ENCODE measurements at regions not wholly inside any gene's neighbourhood (a gene's known extent, or its start where the extent isn't known, plus 50 kb on each side); places are given as distances from the start of the nearest gene placed in this dataset.
"Not testable (repeated sequence)": the region's sequence is repeated elsewhere in the genome, so short reads cannot be mapped to it uniquely, and the experiment has no call there.

GRCh38 chr6:14288910-14289309, 171.3 kb downstream of the CD83 start:
- no peak for DNase-seq (ENCODE audit: low read depth in 4 of 4, low spot score in 3 of 4)

DNA sequence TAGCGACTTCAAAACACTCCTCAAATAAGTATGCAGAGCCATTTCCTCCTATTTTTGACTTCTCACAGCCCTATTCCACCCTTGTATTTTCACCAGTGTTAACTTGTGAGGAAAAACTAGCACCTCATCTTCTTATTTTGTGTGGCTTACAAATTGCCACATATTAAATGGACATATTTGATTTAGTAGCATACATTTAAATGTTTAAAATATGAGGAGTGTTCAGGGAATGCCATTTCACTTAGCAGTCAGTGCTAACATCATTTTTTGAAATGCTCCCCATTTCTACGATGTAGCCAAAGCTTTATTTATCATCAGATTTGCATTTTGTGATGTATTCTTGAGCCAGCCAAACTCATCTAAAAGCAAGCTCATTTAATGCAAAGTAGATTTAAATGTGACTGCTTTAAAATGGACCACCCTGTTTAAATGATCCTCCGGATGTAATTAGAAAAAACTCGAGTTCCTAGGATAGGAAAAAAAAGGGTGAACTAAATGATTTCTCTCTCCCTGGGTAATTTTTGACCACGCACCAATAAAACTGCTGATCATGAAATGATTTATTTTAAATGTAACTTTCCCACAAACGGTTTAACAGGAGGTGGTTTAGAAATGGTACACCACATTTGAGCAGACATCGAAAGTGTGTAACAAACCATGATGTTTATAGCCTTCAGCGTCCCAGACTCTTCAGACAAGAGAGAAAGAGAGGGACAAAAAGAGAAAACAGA, 172.6 kb downstream of the CD83 start:
- no peak for DNase-seq (ENCODE audit: low read depth in 4 of 4, low spot score in 3 of 4)

DNA sequence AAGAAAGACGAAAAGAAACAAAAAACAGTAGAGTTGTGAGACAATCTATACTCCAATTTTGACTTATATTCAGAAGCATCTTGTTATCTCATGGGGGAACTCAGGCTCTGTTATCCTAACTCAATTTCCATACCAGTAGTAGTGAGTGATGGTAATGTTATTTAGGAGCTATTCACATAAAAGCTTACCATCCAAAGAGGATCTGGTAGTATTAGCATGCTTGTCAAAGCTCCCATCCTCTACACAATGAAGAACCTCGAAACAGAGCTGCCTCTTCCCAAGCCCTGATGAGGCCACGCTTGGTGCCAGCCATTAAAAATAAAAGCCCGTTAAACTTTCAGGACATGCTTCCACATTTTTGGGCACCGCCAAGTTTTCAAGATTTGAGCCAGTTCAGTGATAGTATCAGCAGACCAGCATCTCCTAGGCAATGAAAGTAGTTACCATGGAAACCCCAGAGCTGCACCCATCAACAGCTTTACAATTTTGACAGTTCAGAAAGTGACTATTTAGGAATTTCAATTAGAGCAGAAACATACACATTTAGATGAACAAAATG, 173.3 kb downstream of the CD83 start:
- no peak for DNase-seq (ENCODE audit: low read depth in 4 of 4, low spot score in 3 of 4)

DNA sequence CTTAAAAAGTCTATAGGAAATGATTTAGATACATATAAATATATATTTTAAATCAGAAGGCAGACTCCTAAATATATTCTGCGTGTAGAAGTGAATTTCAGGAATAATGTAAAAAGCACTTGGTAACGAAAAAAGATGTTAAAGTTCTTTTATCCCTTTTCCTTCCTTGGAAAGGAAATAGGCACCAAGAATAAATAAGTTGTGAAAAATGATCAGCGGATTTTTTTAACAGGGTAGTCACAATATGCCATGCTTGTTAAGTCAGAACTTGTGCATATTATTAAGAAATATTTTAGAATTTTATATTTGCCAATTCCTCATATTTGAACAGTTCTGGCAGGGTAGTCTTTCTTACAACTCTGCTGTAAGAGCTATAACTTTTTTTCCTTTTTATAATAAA, 173.8 kb downstream of the CD83 start:
- DNase-seq (ENCODE audit: low read depth in 4 of 4, low spot score in 3 of 4), result no peak

GRCh38 chr6:14292119-14292518, 174.5 kb downstream of the CD83 start:
- no peak for DNase-seq (ENCODE audit: low read depth in 4 of 4, low spot score in 3 of 4)

- no peak for DNase-seq (ENCODE audit: low read depth in 4 of 4, low spot score in 3 of 4)
These were observed 176.8 kb downstream of the CD83 start for GRCh38 chr6:14294270-14294951.

GRCh38 chr6:14296698-14297097, 179.1 kb downstream of the CD83 start:
- DNase-seq (ENCODE audit: low read depth in 4 of 4, low spot score in 3 of 4), result not testable (repeated sequence)

- DNase-seq (ENCODE audit: low read depth in 4 of 4, low spot score in 3 of 4), result not testable (repeated sequence)
These were observed 179.5 kb downstream of the CD83 start for GRCh38 chr6:14297118-14297517.

DNA sequence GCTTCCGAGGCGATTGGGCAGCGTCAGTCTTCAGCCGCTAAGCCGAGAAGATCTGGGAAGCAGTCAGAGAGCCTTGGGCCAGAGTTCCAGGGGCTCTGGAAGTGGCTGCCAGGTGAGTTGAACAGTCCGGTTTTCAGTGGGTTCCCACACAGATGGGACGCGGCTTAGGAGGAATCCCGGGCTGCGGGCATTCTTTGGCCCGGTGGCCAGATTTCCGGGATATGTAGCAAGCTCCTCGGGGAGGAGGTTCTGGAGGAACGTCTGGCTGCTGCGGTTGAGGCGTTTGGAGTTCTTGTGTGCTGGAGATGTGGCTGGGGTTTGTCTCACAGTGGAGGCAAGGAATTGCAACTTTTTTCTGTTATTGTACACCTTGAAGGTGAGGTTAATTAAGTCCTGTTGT, 182.6 kb downstream of the CD83 start:
- DNase-seq (ENCODE audit: low read depth in 4 of 4, low spot score in 3 of 4), result not testable (repeated sequence)

- DNase-seq (ENCODE audit: low read depth in 4 of 4, low spot score in 3 of 4), result not testable (repeated sequence)
These were observed 183.1 kb downstream of the CD83 start for GRCh38 chr6:14300721-14301120.

- not testable (repeated sequence) for DNase-seq (ENCODE audit: low read depth in 4 of 4, low spot score in 3 of 4)
These were observed 183.9 kb downstream of the CD83 start for GRCh38 chr6:14301477-14301876.

DNA sequence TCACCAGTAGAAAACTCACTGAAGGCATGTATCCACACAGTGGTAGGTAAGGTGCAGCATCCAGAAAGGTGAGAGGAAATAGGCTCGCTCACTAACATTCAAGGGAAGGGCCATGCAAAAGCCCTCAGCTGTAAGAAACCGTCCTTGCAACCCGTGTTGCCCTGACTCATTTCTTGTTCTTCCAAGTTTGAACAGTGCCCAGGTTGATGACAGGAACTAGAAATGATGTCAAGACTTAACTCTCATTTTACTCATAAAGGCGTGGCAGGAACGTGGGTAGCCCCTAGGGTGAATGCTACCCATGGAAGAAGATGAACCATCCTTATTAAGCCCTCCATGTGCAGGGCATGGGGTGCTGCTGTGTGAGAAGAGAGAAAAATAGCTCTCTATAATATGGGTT, 187.6 kb downstream of the CD83 start:
- no peak for DNase-seq (ENCODE audit: low read depth in 4 of 4, low spot score in 3 of 4)

GRCh38 chr6:14305624-14306023, 188.1 kb downstream of the CD83 start:
- DNase-seq (ENCODE audit: low read depth in 4 of 4, low spot score in 3 of 4), result no peak

DNA sequence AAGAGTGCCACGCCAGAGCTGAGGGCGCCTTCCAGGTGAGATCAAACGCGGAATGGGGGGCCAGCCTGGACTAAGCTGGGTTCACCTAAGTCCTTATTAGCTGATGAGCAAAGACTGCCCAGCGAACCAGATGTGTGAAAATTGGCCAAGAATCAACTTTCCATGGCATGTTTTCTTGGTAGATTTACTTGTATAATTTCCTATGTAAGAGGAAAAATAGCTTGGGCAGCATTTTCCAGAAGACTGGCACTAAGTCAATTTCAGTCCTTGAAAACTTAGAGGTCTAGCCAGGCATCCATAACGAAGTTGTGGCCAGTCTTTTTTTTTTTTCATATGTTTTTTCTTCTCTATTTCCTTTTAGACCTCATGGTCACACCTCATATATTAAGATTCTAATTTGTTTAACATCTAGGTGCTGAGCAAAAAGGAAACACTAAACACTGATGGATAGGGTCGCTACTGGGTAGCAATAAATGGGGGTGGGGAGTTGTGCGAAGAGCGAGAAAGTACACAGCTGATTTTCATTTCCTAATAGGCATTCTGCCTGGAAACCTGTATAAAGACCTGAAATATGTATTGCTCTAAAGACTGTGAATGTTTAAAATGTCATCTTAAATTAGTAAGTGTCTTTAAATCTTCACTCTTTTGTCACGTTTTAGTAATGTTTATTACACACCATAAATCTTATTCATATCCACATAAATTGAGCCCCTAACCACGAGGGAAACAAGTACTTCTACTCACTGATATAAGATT, 188.8 kb downstream of the CD83 start:
- DNase-seq (ENCODE audit: low read depth in 4 of 4, low spot score in 3 of 4), result no peak

GRCh38 chr6:14309516-14309915, 191.9 kb downstream of the CD83 start:
- DNase-seq (ENCODE audit: low read depth in 4 of 4, low spot score in 3 of 4), result no peak

- no peak for DNase-seq (ENCODE audit: low read depth in 4 of 4, low spot score in 3 of 4)
These were observed 192.4 kb downstream of the CD83 start for GRCh38 chr6:14309951-14310445.

- no peak for DNase-seq (ENCODE audit: low read depth in 4 of 4, low spot score in 3 of 4)
These were observed 193.4 kb downstream of the CD83 start for GRCh38 chr6:14310960-14311359.

DNA sequence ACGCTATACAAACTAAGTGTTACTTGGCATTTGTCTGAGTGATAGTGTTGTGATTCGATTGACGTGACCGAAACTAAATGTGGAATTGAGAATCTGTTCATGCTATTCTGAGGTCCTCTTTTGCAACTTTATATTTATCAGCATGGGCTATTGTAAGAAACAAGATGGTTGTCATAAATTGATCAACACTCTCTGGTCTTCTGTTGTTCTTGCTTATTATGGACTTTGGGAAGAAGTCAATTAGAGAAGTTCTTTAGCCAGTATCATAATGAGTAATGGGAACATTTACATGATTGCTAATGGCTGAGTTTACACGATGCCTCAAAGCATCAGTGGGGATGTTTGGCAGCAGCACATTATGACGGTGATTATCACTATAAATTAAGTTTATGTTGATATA, 195.0 kb downstream of the CD83 start:
- no peak for DNase-seq (ENCODE audit: low read depth in 4 of 4, low spot score in 3 of 4)

- DNase-seq (ENCODE audit: low read depth in 4 of 4, low spot score in 3 of 4), result no peak
These were observed 195.7 kb downstream of the CD83 start for GRCh38 chr6:14313248-14313647.

DNA sequence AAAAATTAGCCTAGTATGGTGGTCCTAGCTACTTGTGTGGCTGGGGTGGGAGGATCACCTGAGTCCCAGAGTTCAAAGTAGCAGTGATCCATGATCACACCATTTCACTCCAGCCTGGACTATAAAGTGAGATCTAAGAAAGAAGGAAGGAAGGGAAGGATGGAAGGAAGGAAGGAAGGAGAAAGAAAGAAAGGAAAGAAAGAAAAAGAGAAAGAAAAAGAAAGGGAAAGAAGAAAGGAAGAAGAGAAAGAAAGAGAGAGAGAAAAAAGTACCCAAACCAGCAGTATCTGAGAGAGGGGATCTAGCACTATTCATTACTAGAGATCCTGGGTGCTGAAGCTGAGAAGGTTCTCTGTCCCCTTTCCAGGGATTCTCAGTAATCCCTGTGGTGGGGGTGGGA, 197.8 kb downstream of the CD83 start:
- no peak for DNase-seq (ENCODE audit: low read depth in 4 of 4, low spot score in 3 of 4)

Measured in left renal pelvis (tissue), 4 donors.